ENCODE measurements at regions not wholly inside any gene's neighbourhood (a gene's known extent, or its start where the extent isn't known, plus 50 kb on each side); places are given as distances from the start of the nearest gene placed in this dataset.

- ATAC-seq (ENCODE audit: low read depth) (no peak), DNase-seq (ENCODE audit: low spot score) (no peak)
- H3K4me3 ChIP-seq (ENCODE audit: severe bottlenecking), result no peak overlapping the region
- H3K4me1 ChIP-seq (ENCODE audit: insufficient read depth, poor library complexity, severe bottlenecking), result no peaks in the 10 kb centered on the region
- H3K27me3 ChIP-seq (ENCODE audit: insufficient read depth, poor library complexity, severe bottlenecking), result peaks cover 14% of the 10 kb centered on the region
- H3K36me3 ChIP-seq (ENCODE audit: low read depth), result no peaks in the 10 kb centered on the region
- H3K27ac ChIP-seq (ENCODE audit: poor library complexity, severe bottlenecking), result no peak overlapping the region
- no peaks in the 10 kb centered on the region for H3K9me3 ChIP-seq (ENCODE audit: severe bottlenecking)
- TF ChIP-seq CTCF (IDR thresholded peaks at IDR 0.05; ENCODE audit: poor library complexity, severe bottlenecking), result no peak
These were observed 168.4 kb downstream of the NDUFA10 start for GRCh38 chr2:239856620-239857285.

- Histone ChIP-seq H3K4me3 (ENCODE audit: severe bottlenecking) (no peak overlapping the region), H3K36me3 (ENCODE audit: low read depth) (no peaks in the 10 kb centered on the region)
- no peak for TF ChIP-seq CTCF (IDR thresholded peaks at IDR 0.05; ENCODE audit: poor library complexity, severe bottlenecking)
These were observed 169.1 kb downstream of the NDUFA10 start for GRCh38 chr2:239855863-239856587.

GRCh38 chr2:239854596-239854995 lies 170.5 kb downstream of the NDUFA10 start:
- H3K9me3 ChIP-seq (ENCODE audit: severe bottlenecking), result no peaks in the 10 kb centered on the region
- no peak for DNase-seq (ENCODE audit: low spot score)
- H3K4me3 ChIP-seq (ENCODE audit: severe bottlenecking), result no peak overlapping the region
- H3K27ac ChIP-seq (ENCODE audit: poor library complexity, severe bottlenecking), result no peak overlapping the region
- H3K4me1 ChIP-seq (ENCODE audit: insufficient read depth, poor library complexity, severe bottlenecking), result no peaks in the 10 kb centered on the region
- peaks cover 9% of the 10 kb centered on the region for H3K27me3 ChIP-seq (ENCODE audit: insufficient read depth, poor library complexity, severe bottlenecking)
- no peak for ATAC-seq (ENCODE audit: low read depth)
- no peaks in the 10 kb centered on the region for H3K36me3 ChIP-seq (ENCODE audit: low read depth)
- TF ChIP-seq CTCF (IDR thresholded peaks at IDR 0.05; ENCODE audit: poor library complexity, severe bottlenecking), result no peak

More at GRCh38 chr2:239855863-239856587, 169.1 kb downstream of the NDUFA10 start:
- Histone ChIP-seq H3K27me3 (ENCODE audit: insufficient read depth, poor library complexity, severe bottlenecking) (peaks cover 13% of the 10 kb centered on the region), H3K9me3 (ENCODE audit: severe bottlenecking) (no peaks in the 10 kb centered on the region), H3K27ac (ENCODE audit: poor library complexity, severe bottlenecking) (no peak overlapping the region), H3K4me1 (ENCODE audit: insufficient read depth, poor library complexity, severe bottlenecking) (no peaks in the 10 kb centered on the region)
- no peak for ATAC-seq (ENCODE audit: low read depth)
- no peak for DNase-seq (ENCODE audit: low spot score)

- H3K4me1 ChIP-seq (ENCODE audit: insufficient read depth, poor library complexity, severe bottlenecking), result no peaks in the 10 kb centered on the region
- H3K36me3 ChIP-seq (ENCODE audit: low read depth), result no peaks in the 10 kb centered on the region
- DNase-seq (ENCODE audit: low spot score) (no peak), ATAC-seq (ENCODE audit: low read depth) (no peak)
- no peak overlapping the region for H3K27ac ChIP-seq (ENCODE audit: poor library complexity, severe bottlenecking)
- no peaks in the 10 kb centered on the region for H3K9me3 ChIP-seq (ENCODE audit: severe bottlenecking)
- no peak for TF ChIP-seq CTCF (IDR thresholded peaks at IDR 0.05; ENCODE audit: poor library complexity, severe bottlenecking)
- H3K4me3 ChIP-seq (ENCODE audit: severe bottlenecking), result no peak overlapping the region
- H3K27me3 ChIP-seq (ENCODE audit: insufficient read depth, poor library complexity, severe bottlenecking), result peaks cover 3% of the 10 kb centered on the region
These were observed 171.3 kb downstream of the NDUFA10 start for GRCh38 chr2:239853706-239854327.
